ENCODE measurements at regions not wholly inside any gene's neighbourhood (a gene's known extent, or its start where the extent isn't known, plus 50 kb on each side); places are given as distances from the start of the nearest gene placed in this dataset.

DNA sequence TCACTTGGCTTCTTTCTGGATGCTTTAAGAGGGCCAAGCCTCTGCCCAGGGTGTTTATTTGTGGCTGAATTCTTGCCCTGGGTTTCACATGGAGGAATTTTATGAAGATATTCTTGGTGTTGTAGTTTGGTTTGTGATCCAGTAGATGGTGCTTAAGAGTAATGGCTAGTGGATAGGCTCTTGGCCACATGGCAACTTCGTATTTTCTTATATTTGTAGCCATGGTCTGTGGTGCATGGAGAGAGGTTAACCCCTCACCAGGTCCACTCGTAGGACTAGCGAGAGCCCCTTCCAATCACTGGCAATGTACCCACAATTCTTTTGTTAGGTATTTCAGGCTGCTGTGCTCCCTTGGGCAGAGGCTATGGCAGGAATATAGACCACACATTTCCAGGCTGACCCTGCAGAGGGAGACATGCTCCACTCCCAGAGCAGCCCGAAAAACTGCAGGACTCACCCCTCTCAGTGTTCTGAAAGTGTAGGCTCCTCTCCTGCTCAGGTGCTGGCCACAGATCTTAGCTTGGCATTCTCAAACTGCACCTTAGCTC lies 582.1 kb upstream of the SETBP1 start:
- CTCF ChIA-PET = no interaction called here

GRCh38 chr18:44107187-44107586 lies 573.5 kb upstream of the SETBP1 start:
- Mint-ChIP-seq H3K27me3 (ENCODE audit: unreplicated experiment) (no peaks in the 10 kb centered on the region), H3K4me3 (ENCODE audit: low read depth, unreplicated experiment) (no peak overlapping the region), H3K4me1 (ENCODE audit: low read depth, unreplicated experiment) (no peaks in the 10 kb centered on the region), H3K9me3 (ENCODE audit: low read depth, unreplicated experiment) (peaks cover 12% of the 10 kb centered on the region), H3K36me3 (ENCODE audit: insufficient read depth, unreplicated experiment) (no peaks in the 10 kb centered on the region), H3K27ac (ENCODE audit: unreplicated experiment) (no peak overlapping the region)
- CTCF ChIA-PET = no interaction called here
- intact Hi-C loops (cut with micrococcal nuclease; ENCODE audit: unreplicated experiment) = no loop called here
- no TSS peak for BruUV-seq (replicated peaks)
- TF ChIP-seq, protein P1, sequence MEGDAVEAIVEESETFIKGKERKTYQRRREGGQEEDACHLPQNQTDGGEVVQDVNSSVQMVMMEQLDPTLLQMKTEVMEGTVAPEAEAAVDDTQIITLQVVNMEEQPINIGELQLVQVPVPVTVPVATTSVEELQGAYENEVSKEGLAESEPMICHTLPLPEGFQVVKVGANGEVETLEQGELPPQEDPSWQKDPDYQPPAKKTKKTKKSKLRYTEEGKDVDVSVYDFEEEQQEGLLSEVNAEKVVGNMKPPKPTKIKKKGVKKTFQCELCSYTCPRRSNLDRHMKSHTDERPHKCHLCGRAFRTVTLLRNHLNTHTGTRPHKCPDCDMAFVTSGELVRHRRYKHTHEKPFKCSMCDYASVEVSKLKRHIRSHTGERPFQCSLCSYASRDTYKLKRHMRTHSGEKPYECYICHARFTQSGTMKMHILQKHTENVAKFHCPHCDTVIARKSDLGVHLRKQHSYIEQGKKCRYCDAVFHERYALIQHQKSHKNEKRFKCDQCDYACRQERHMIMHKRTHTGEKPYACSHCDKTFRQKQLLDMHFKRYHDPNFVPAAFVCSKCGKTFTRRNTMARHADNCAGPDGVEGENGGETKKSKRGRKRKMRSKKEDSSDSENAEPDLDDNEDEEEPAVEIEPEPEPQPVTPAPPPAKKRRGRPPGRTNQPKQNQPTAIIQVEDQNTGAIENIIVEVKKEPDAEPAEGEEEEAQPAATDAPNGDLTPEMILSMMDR (IDR thresholded peaks at IDR 0.05; ENCODE audit: unreplicated experiment) = no peak
- DNase-seq = no peak

More for the DNA sequence above, 582.1 kb upstream of the SETBP1 start:
- no peak for DNase-seq
- no peaks in the 10 kb centered on the region for H3K27me3 Mint-ChIP-seq (ENCODE audit: unreplicated experiment)
- no peak overlapping the region for H3K4me3 Mint-ChIP-seq (ENCODE audit: low read depth, unreplicated experiment)
- no TSS peak for BruUV-seq (replicated peaks)
- H3K4me1 Mint-ChIP-seq (ENCODE audit: low read depth, unreplicated experiment) = no peaks in the 10 kb centered on the region
- H3K9me3 Mint-ChIP-seq (ENCODE audit: low read depth, unreplicated experiment) = peaks cover 21% of the 10 kb centered on the region
- intact Hi-C loops (cut with micrococcal nuclease; ENCODE audit: unreplicated experiment) = no loop called here
- no peak overlapping the region for H3K27ac Mint-ChIP-seq (ENCODE audit: unreplicated experiment)
- H3K36me3 Mint-ChIP-seq (ENCODE audit: insufficient read depth, unreplicated experiment) = no peaks in the 10 kb centered on the region
- TF ChIP-seq, protein P1 (IDR thresholded peaks at IDR 0.05; ENCODE audit: unreplicated experiment) = no peak

DNA sequence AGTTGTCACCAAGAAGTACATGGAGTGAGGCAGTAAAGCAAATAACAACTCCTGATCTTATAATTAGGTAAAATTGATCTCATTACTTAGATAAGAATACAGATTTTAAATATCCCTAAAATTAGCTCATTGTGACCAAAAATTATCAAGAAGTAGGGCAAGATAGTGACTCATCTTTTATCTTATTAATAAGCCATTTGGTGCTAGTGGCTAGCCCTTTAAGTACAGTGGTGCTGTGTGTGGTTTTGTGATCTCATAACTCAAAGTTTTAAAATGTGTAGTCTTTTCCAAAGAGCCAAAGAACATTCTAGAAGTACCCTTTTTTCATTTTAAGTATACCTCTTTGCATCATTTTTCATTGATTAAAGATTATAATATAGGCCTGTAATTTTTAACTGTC lies 569.4 kb upstream of the SETBP1 start:
- Mint-ChIP-seq H3K27ac (ENCODE audit: unreplicated experiment) (no peak overlapping the region), H3K4me1 (ENCODE audit: low read depth, unreplicated experiment) (no peaks in the 10 kb centered on the region), H3K27me3 (ENCODE audit: unreplicated experiment) (no peaks in the 10 kb centered on the region), H3K9me3 (ENCODE audit: low read depth, unreplicated experiment) (peaks cover under 1% of the 10 kb centered on the region), H3K36me3 (ENCODE audit: insufficient read depth, unreplicated experiment) (no peaks in the 10 kb centered on the region), H3K4me3 (ENCODE audit: low read depth, unreplicated experiment) (no peak overlapping the region)
- intact Hi-C loops (cut with micrococcal nuclease; ENCODE audit: unreplicated experiment) = no loop called here
- CTCF ChIA-PET = interaction anchor here (0.6 kb wide), 1 partner anchor 9 kb away, joined by 3 read pairs; no protein-coding TSS in a partner anchor
- DNase-seq = no peak
- TF ChIP-seq, protein P1 (IDR thresholded peaks at IDR 0.05; ENCODE audit: unreplicated experiment) = no peak
- BruUV-seq (replicated peaks) = no TSS peak

GRCh38 chr18:44117821-44118220 lies 562.9 kb upstream of the SETBP1 start:
- TF ChIP-seq, protein P1 (IDR thresholded peaks at IDR 0.05; ENCODE audit: unreplicated experiment) = no peak

More at GRCh38 chr18:44117821-44118220, 562.9 kb upstream of the SETBP1 start:
- no peak overlapping the region for H3K4me3 Mint-ChIP-seq (ENCODE audit: low read depth, unreplicated experiment)
- DNase-seq = no peak
- intact Hi-C loops (cut with micrococcal nuclease; ENCODE audit: unreplicated experiment) = no loop called here
- CTCF ChIA-PET = no interaction called here
- no peaks in the 10 kb centered on the region for H3K4me1 Mint-ChIP-seq (ENCODE audit: low read depth, unreplicated experiment)
- no peaks in the 10 kb centered on the region for H3K27me3 Mint-ChIP-seq (ENCODE audit: unreplicated experiment)
- BruUV-seq (replicated peaks) = no TSS peak
- no peaks in the 10 kb centered on the region for H3K9me3 Mint-ChIP-seq (ENCODE audit: low read depth, unreplicated experiment)
- H3K27ac Mint-ChIP-seq (ENCODE audit: unreplicated experiment) = no peak overlapping the region
- no peaks in the 10 kb centered on the region for H3K36me3 Mint-ChIP-seq (ENCODE audit: insufficient read depth, unreplicated experiment)
